Lower lobe of right lung (tissue), 2 donors: ENCODE measurements at regions not wholly inside any gene's neighbourhood (a gene's known extent, or its start where the extent isn't known, plus 50 kb on each side); places are given as distances from the start of the nearest gene placed in this dataset.

Experiments used
- ATAC-seq, 2 donors: fragments of 200-7000 bp; cut with Tn5 transposase; one replicate each; pipeline ENCODE4 v1.9.1; 2020 to 2022; ENCODE audit warnings: mild to moderate bottlenecking in 2 of 2, moderate library complexity in 2 of 2
- DNase-seq: peaks from one replicate; pipeline ENCODE4 v3.0.0-alpha.2; 2020
- H3K27ac ChIP-seq: fragments of 200-600 bp; one replicate; pipeline ENCODE4 v1.8.0; 2022
- H3K27me3 ChIP-seq: fragments of 200-600 bp; one replicate; pipeline ENCODE4 v1.8.0; 2022; ENCODE audit warnings: low read depth
- H3K36me3 ChIP-seq: fragments of 200-600 bp; one replicate; pipeline ENCODE4 v1.8.0; 2022; ENCODE audit warnings: mild to moderate bottlenecking
- H3K4me1 ChIP-seq: fragments of 200-600 bp; one replicate; pipeline ENCODE4 v1.8.0; 2022
- H3K4me3 ChIP-seq: fragments of 200-600 bp; one replicate; pipeline ENCODE4 v1.8.0; 2022; ENCODE audit warnings: mild to moderate bottlenecking
- H3K9me3 ChIP-seq: fragments of 200-600 bp; one replicate; pipeline ENCODE4 v1.8.0; 2022
- CTCF ChIP-seq: fragments of 200-600 bp; IDR thresholded peaks from one replicate; pipeline ENCODE4 v1.8.0; 2022; ENCODE audit warnings: antibody characterized with exemption, mild to moderate bottlenecking
- intact Hi-C: fragments of 100-400 bp; cut with DNase I; formaldehyde crosslinking; loops from one replicate; pipeline ENCODE4 v1.11.0; 2022
- donor health status: DM: no; HTN: yes; CAD: no; lungs with severe emphysema.

GRCh38 chr22:47286590-47286989, 524.1 kb downstream of the TBC1D22A start:
- H3K27ac ChIP-seq, result no peak overlapping the region
- no peaks in the 10 kb centered on the region for H3K9me3 ChIP-seq
- no peak for ATAC-seq
- H3K36me3 ChIP-seq, result no peaks in the 10 kb centered on the region
- no peak for DNase-seq
- no peak for TF ChIP-seq CTCF
- H3K4me1 ChIP-seq, result no peaks in the 10 kb centered on the region
- H3K27me3 ChIP-seq, result peaks cover 18% of the 10 kb centered on the region
- intact Hi-C loops, result no loop called here
- no peak overlapping the region for H3K4me3 ChIP-seq

GRCh38 chr22:47285981-47286380, 523.5 kb downstream of the TBC1D22A start:
- Histone ChIP-seq H3K36me3 (no peaks in the 10 kb centered on the region), H3K27ac (no peak overlapping the region), H3K4me3 (no peak overlapping the region), H3K9me3 (no peaks in the 10 kb centered on the region), H3K27me3 (peaks cover 19% of the 10 kb centered on the region), H3K4me1 (no peaks in the 10 kb centered on the region)
- ATAC-seq (no peak), DNase-seq (no peak)
- no peak for TF ChIP-seq CTCF
- intact Hi-C loops, result no loop called here

GRCh38 chr22:47284822-47285221, 522.4 kb downstream of the TBC1D22A start:
- no peaks in the 10 kb centered on the region for H3K9me3 ChIP-seq
- H3K4me3 ChIP-seq, result no peak overlapping the region
- DNase-seq (no peak), ATAC-seq (no peak)
- H3K27ac ChIP-seq, result no peak overlapping the region
- no peak for TF ChIP-seq CTCF
- intact Hi-C loops, result no loop called here
- H3K27me3 ChIP-seq, result peaks cover 25% of the 10 kb centered on the region
- no peaks in the 10 kb centered on the region for H3K4me1 ChIP-seq
- no peaks in the 10 kb centered on the region for H3K36me3 ChIP-seq

GRCh38 chr22:47284360-47284759, 521.9 kb downstream of the TBC1D22A start:
- Histone ChIP-seq H3K9me3 (no peaks in the 10 kb centered on the region), H3K36me3 (no peaks in the 10 kb centered on the region), H3K27me3 (peaks cover 25% of the 10 kb centered on the region), H3K4me3 (no peak overlapping the region), H3K27ac (no peak overlapping the region), H3K4me1 (no peaks in the 10 kb centered on the region)
- intact Hi-C loops, result no loop called here
- TF ChIP-seq CTCF, result no peak
- ATAC-seq (no peak), DNase-seq (no peak)

GRCh38 chr22:47283616-47284270, 521.3 kb downstream of the TBC1D22A start:
- Histone ChIP-seq H3K36me3 (no peaks in the 10 kb centered on the region), H3K4me1 (no peaks in the 10 kb centered on the region), H3K4me3 (no peak overlapping the region), H3K27ac (no peak overlapping the region), H3K9me3 (no peaks in the 10 kb centered on the region), H3K27me3 (peaks cover 25% of the 10 kb centered on the region)
- DNase-seq, result no peak
- ATAC-seq, result no peak
- intact Hi-C loops, result no loop called here
- no peak for TF ChIP-seq CTCF

GRCh38 chr22:47282851-47283250, 520.4 kb downstream of the TBC1D22A start:
- TF ChIP-seq CTCF, result no peak
- no peak for ATAC-seq
- H3K27me3 ChIP-seq, result peaks cover 25% of the 10 kb centered on the region
- no peaks in the 10 kb centered on the region for H3K36me3 ChIP-seq
- intact Hi-C loops, result no loop called here
- DNase-seq, result no peak
- H3K9me3 ChIP-seq, result no peaks in the 10 kb centered on the region
- H3K4me1 ChIP-seq, result no peaks in the 10 kb centered on the region
- H3K4me3 ChIP-seq, result no peak overlapping the region
- no peak overlapping the region for H3K27ac ChIP-seq
